Activated naive CD8-positive, alpha-beta T cell treated with anti-CD3 and anti-CD28 coated beads for 36 hours (primary cell): ENCODE measurements at regions not wholly inside any gene's neighbourhood (a gene's known extent, or its start where the extent isn't known, plus 50 kb on each side); places are given as distances from the start of the nearest gene placed in this dataset.

Source experiments
- DNase-seq: peaks from one replicate; pipeline ENCODE4 v3.0.0; 2021
- H3K27ac Mint-ChIP-seq: one replicate; pipeline ENCODE4 v1.8.0; 2022; ENCODE audit warnings: mild to moderate bottlenecking, moderate library complexity, mixed read lengths
- H3K27me3 Mint-ChIP-seq: one replicate; pipeline ENCODE4 v1.8.0; 2022; ENCODE audit warnings: mild to moderate bottlenecking, mixed read lengths
- H3K36me3 Mint-ChIP-seq: one replicate; pipeline ENCODE4 v1.8.0; 2021; ENCODE audit warnings: mild to moderate bottlenecking, mixed read lengths
- H3K4me1 Mint-ChIP-seq: one replicate; pipeline ENCODE4 v1.8.0; 2021; ENCODE audit warnings: mixed read lengths
- H3K4me3 Mint-ChIP-seq: one replicate; pipeline ENCODE4 v1.8.0; 2022; ENCODE audit warnings: mild to moderate bottlenecking, moderate library complexity, mixed read lengths
- H3K9me3 Mint-ChIP-seq: one replicate; pipeline ENCODE4 v1.8.0; 2022; ENCODE audit warnings: mixed read lengths

DNA sequence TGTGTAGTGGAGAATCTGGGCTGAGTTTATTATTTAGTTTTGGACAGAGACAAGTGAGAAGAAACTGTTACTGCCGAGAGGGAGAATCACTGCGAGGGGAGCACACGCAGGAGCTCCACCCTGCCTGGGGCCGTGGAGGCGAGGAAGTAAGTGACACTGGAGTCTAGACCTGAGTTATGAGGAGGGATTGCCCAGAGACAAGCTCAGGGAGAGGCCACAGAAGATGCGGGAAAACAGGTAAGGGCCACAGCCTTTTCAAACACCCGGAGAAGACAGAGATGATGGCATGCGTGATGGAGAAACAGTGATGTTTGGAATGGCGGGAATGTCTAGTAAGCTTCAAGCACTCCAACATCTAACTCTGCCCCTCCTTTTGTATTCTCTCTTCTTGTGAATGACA, 84.1 kb downstream of the TNFSF11 start:
- H3K9me3 Mint-ChIP-seq, result no peaks in the 10 kb centered on the region
- DNase-seq, result no peak
- H3K4me3 Mint-ChIP-seq, result no peak overlapping the region
- no peaks in the 10 kb centered on the region for H3K36me3 Mint-ChIP-seq
- no peaks in the 10 kb centered on the region for H3K4me1 Mint-ChIP-seq
- peaks cover 54% of the 10 kb centered on the region for H3K27me3 Mint-ChIP-seq
- no peak overlapping the region for H3K27ac Mint-ChIP-seq

DNA sequence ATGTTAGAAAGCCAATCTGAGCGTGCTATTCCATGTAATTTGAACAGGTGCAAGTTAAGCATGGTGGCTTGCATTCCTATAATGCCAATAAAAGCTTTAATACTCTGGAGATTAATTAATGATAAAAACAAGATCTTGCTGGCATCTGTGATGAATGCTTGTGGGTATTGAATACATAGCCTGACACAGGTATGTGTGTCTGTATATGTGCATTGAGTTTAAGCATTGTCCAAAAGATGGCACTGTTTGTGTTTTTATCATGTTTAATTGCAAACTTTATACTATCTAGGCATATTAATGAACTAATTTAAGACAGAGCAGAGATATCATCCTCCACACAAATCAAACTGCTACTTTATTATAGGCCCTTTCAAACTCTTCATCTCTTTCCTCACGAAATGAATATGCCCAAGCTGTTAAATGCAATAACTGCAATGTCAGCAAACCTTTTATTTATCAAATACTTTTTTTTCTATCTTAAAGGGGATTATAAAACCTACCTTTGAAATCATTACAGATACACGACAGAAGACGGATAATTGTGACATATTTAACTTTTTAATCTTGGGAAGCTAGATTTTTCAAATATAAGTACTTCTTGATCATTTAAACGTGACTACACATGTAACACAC, 86.5 kb downstream of the TNFSF11 start:
- no peak for DNase-seq
- H3K27me3 Mint-ChIP-seq, result peaks cover 56% of the 10 kb centered on the region

DNA sequence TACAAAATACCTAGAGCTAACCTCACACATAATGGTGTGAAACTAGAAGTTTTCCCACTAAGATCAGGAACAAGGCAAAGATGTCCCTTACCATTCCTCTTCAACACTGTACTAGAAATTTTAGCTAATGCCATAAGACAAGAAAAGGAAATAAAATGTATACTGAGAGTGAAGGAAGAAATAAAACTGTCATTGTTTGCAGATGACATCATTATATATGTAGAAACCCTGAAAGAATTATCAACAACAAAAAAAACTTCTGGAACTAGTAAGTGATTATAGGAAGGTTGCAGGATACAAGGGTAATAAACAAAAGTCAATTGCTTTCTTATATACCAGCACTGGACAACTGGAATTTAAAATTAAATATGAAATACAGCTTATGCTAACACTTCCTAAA, 93.7 kb downstream of the TNFSF11 start:
- Mint-ChIP-seq H3K4me1 (no peaks in the 10 kb centered on the region), H3K27ac (no peak overlapping the region), H3K36me3 (no peaks in the 10 kb centered on the region), H3K9me3 (peaks cover 9% of the 10 kb centered on the region), H3K4me3 (no peak overlapping the region), H3K27me3 (peaks cover 20% of the 10 kb centered on the region)
- DNase-seq, result no peak

More for the DNA sequence above, 86.5 kb downstream of the TNFSF11 start:
- Mint-ChIP-seq H3K4me1 (no peaks in the 10 kb centered on the region), H3K4me3 (no peak overlapping the region), H3K27ac (no peak overlapping the region), H3K36me3 (no peaks in the 10 kb centered on the region), H3K9me3 (no peaks in the 10 kb centered on the region)

DNA sequence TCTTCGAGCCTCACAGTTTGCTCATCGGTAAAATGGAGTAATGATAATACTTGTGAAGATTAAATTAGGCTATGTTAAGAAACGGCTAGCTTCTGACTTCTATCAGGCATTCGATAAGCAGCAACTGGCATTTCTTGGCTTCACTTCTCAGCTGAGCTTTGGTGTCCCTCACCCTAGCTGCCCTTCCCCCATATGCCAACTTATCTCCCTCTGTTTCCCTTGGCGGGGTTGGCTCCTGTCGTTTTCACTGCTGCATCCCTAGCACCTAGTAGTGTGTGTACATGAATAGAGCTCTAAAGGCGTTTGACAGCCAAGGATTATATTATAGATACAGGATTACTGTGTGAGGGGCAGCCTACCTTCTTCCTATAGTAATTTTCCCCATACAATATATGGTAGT, 97.5 kb downstream of the TNFSF11 start:
- no peak for DNase-seq
- no peaks in the 10 kb centered on the region for H3K36me3 Mint-ChIP-seq

DNA sequence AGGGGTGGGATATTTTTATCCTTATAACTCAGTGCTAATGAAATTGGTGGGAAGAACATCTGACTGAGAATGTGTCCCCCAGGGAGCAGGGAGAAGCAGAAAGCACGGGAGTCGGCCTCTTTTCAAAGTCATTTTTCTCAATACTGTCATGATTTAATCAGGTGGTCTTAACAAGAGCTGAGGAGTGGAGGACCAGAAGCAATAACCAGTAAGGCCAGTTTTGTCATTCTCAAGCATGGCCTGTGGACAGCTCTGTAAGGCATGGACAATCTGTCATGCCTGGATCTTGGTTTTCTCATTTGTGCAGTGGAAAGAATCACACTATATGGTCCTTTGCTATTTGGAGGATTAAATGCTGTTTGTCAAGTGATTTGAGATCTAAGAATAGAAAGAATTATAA, 99.7 kb downstream of the TNFSF11 start:
- no peak for DNase-seq
- H3K4me1 Mint-ChIP-seq, result no peaks in the 10 kb centered on the region
- H3K4me3 Mint-ChIP-seq, result no peak overlapping the region
- no peak overlapping the region for H3K27ac Mint-ChIP-seq
- no peaks in the 10 kb centered on the region for H3K9me3 Mint-ChIP-seq
- no peaks in the 10 kb centered on the region for H3K36me3 Mint-ChIP-seq
- H3K27me3 Mint-ChIP-seq, result no peaks in the 10 kb centered on the region

More for the DNA sequence above, 97.5 kb downstream of the TNFSF11 start:
- no peak overlapping the region for H3K27ac Mint-ChIP-seq
- H3K4me3 Mint-ChIP-seq, result no peak overlapping the region
- no peaks in the 10 kb centered on the region for H3K4me1 Mint-ChIP-seq
- H3K27me3 Mint-ChIP-seq, result no peaks in the 10 kb centered on the region
- peaks cover 8% of the 10 kb centered on the region for H3K9me3 Mint-ChIP-seq

DNA sequence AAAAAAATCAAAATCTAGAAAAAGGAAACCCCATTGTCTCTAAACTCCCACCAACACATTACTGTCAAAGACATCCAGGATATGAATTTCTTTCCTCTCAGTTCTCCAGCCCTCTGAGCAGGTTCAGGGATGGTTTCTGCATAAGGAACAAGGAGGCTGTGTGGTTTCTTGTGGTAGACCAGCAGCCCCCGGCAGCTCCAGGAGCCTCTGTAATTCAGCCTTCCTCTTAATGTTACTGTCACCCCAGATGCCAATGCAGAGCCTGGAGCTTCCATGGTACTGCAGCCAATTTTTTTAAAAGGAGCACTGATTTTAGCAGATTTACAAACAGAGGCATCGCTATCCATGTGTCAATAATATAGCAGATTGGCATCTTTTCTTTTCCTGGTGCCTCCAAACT, 100.6 kb upstream of the FAM216B start:
- Mint-ChIP-seq H3K4me3 (no peak overlapping the region), H3K4me1 (no peaks in the 10 kb centered on the region), H3K9me3 (no peaks in the 10 kb centered on the region), H3K36me3 (no peaks in the 10 kb centered on the region), H3K27ac (no peak overlapping the region), H3K27me3 (peaks cover 28% of the 10 kb centered on the region)
- DNase-seq, result no peak

DNA sequence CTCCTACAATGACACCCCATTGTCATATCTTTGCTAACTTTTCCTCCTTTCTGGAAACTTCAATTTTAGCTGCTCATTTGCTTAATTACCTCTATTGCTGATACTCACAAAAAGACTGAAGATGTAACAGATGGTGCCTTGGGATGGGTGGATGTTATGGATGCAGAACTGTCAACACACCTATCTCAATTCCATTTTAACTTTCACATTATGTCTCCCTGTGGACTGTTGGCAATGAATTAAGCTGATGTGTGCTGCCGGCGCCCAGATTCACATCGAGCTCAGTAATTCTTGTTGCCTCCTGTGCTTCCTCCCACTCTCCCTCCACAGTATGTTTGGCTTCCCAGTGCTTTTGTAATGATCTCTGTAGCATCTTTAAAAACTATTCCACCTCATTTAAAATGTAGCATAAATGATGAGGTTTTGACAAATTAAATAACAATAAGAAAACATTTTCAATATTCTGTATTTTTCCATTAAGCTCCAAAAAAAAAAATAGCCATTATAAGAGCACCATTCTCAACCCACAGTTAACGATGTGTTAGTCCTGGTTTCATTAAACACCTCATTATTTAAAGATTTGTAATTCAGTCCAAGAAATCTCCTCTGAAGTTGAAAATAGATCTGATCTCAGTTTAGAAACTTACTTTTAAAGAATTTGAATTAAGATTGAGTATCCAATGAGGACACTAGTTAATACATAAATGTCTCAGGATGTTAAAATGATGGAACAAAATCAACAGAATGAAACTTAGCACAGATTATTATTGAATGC, 99.9 kb upstream of the FAM216B start:
- DNase-seq, result no peak
- no peaks in the 10 kb centered on the region for H3K9me3 Mint-ChIP-seq
- no peaks in the 10 kb centered on the region for H3K36me3 Mint-ChIP-seq
- H3K27me3 Mint-ChIP-seq, result peaks cover 28% of the 10 kb centered on the region
- H3K27ac Mint-ChIP-seq, result no peak overlapping the region
- H3K4me1 Mint-ChIP-seq, result no peaks in the 10 kb centered on the region
- no peak overlapping the region for H3K4me3 Mint-ChIP-seq

DNA sequence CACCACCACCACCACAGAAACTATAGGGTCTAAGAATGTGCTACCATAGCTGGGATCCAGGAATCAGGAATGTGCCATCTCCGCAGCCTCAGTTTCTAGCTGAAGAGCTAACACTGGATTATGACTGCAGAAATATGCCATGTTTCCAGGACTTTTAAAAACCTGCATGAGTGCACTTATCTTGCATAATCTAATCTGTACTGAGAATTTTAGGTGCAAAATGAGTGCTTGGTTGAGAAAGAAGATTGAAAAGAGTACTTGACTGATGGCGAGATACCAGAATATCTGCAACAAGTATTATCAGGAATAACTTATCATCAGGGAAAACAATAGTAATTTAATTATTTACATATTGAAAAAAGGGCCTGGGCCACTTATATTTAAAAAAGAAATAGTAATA, 97.2 kb upstream of the FAM216B start:
- DNase-seq, result no peak
- H3K36me3 Mint-ChIP-seq, result no peaks in the 10 kb centered on the region
- no peaks in the 10 kb centered on the region for H3K4me1 Mint-ChIP-seq
- H3K4me3 Mint-ChIP-seq, result no peak overlapping the region
- H3K27me3 Mint-ChIP-seq, result peaks cover 33% of the 10 kb centered on the region
- H3K27ac Mint-ChIP-seq, result no peak overlapping the region
- H3K9me3 Mint-ChIP-seq, result peaks cover 4% of the 10 kb centered on the region

DNA sequence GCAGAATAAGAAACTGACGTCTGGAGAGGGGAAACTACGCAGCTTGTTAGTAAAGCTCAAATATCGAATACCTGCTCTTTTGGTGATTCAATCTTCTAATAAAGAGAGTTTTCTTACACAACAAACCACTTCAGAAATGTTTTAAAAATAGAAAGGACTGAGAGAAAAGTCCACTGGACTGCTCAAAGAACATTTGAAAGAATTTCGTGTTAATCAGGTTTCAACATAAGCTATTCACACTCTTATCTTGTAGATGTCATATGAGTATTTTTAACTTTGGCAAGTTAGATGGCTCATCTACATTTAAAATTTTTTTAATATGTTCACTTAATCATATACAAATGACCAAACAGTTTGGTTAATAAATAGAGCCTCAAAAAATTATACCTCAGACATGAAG, 95.6 kb upstream of the FAM216B start:
- H3K27me3 Mint-ChIP-seq, result peaks cover 31% of the 10 kb centered on the region
- no peaks in the 10 kb centered on the region for H3K4me1 Mint-ChIP-seq
- DNase-seq, result no peak
- H3K9me3 Mint-ChIP-seq, result peaks cover 4% of the 10 kb centered on the region
- no peak overlapping the region for H3K4me3 Mint-ChIP-seq
- H3K36me3 Mint-ChIP-seq, result no peaks in the 10 kb centered on the region
- H3K27ac Mint-ChIP-seq, result no peak overlapping the region

DNA sequence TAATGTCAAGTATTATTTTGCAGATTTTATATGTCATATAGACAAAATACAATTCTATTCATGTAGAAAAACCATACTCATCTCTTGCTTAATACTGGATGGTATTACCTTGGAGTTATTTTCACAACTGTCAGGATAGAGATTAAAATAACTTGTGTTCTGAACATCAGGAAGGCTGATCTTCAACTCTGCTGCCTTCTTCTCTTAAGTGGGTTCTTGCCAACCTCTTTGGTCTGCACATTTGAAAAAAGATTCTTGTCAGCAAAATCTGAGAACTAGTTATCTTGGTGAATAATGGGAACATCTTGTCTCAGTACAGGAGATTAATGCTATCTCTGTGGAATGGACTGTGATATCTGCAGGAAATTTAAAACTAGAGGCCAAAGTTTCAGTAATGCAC, 95.2 kb upstream of the FAM216B start:
- no peaks in the 10 kb centered on the region for H3K4me1 Mint-ChIP-seq
- no peak for DNase-seq
- no peak overlapping the region for H3K4me3 Mint-ChIP-seq
- peaks cover 6% of the 10 kb centered on the region for H3K9me3 Mint-ChIP-seq
- peaks cover 29% of the 10 kb centered on the region for H3K27me3 Mint-ChIP-seq
- no peaks in the 10 kb centered on the region for H3K36me3 Mint-ChIP-seq
- H3K27ac Mint-ChIP-seq, result no peak overlapping the region

DNA sequence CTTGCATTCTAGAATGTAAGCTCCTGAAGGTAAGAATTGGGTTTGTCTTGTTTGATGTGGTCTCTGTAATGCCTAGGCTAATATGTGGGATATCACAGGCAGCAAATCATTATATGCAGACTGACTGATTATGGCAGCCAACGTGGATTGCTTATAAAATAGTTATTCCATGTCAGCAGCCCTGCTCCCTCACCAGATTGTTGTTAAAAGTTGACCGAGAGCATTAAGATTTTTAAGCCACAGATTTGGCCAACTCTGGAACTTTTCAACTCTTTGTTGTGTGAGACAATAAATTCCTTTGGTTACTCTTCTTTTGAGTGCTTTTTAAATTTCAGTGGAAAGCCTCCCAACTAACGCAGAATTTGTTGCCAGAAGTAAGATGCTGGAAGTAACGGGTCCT, 92.6 kb upstream of the FAM216B start:
- H3K9me3 Mint-ChIP-seq, result peaks cover 10% of the 10 kb centered on the region
- no peak overlapping the region for H3K4me3 Mint-ChIP-seq
- H3K4me1 Mint-ChIP-seq, result no peaks in the 10 kb centered on the region
- no peak overlapping the region for H3K27ac Mint-ChIP-seq
- DNase-seq, result no peak
- peaks cover 29% of the 10 kb centered on the region for H3K27me3 Mint-ChIP-seq
- H3K36me3 Mint-ChIP-seq, result no peaks in the 10 kb centered on the region

DNA sequence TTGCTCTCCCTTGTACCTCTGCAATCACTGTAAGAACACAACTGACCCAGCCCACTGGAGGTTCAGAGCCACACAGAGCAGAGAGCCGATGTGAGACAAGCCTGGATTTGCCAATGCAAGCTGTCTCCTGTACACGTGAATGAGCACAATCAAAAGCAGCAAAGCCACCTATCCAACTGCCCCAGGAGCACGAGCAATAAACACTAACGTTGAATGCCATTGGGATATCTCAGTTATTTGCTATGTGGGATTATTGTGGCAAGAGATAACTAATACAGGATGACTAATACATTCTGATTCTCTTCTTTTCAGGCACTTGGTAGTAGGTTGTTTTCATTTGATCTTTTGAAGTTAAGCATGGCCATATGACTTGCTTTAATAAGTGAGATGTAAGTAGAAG, 85.2 kb upstream of the FAM216B start:
- Mint-ChIP-seq H3K36me3 (no peaks in the 10 kb centered on the region), H3K4me1 (no peaks in the 10 kb centered on the region), H3K27me3 (peaks cover 24% of the 10 kb centered on the region), H3K27ac (no peak overlapping the region), H3K9me3 (peaks cover 4% of the 10 kb centered on the region), H3K4me3 (no peak overlapping the region)
- no peak for DNase-seq

DNA sequence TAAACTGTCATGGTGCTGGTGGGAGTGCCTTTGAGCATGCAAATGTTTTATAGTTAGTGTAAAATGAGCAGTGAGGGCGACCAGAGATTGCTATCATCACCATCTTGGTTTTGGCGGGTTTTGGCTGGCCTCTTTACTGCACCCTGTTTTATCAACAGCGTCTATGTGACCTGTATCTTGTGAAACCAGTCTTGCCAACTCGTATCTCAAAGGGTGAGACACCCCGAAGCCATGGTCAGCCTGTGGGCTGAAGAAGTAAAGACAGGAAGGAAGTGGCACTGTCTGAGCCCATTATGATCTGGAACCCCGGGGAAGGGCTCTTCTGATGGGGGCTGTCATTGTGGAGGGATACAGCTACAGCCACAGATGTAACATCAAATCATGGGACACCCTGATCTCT, 81.5 kb upstream of the FAM216B start:
- Mint-ChIP-seq H3K27me3 (peaks cover 22% of the 10 kb centered on the region), H3K4me1 (no peaks in the 10 kb centered on the region), H3K9me3 (no peaks in the 10 kb centered on the region), H3K36me3 (no peaks in the 10 kb centered on the region), H3K4me3 (no peak overlapping the region), H3K27ac (no peak overlapping the region)
- DNase-seq, result no peak

DNA sequence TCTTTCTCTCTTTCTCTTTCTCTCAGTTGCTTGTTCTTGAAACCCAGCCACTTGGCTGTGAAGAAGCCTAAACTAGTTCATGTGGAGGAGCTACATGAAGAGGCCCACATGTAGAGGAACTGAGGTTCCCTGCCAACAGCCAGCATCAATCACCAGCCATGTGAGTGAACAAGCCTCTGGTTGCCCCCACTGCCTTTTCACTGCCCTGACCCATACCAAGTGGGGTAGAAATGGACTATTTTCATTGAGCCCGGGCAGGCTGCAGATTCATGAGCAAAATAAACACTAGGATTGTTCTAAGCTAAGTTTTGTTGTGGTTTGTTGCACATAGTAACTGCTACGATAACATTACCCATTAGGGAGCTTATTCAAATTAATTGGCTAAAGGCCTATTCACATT, 78.7 kb upstream of the FAM216B start:
- H3K27ac Mint-ChIP-seq, result no peak overlapping the region

DNA sequence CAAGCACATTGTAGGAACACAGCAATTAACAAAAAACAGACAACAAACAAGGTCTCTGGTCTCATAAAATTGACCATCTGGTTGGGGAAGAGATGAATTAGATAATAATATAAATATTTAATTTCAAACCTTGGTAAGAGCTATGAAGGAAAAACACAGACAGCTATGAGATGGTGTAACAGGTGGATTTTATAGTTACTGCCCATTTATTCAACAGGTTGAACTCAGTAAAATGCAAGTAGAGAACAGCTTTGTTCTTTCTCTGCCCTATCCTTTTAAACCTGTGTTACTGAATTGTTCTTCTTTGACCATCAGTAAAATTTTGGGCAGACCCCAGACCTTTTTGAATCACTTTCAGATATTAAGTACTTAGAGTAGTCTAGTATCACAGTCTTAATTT, 77.6 kb upstream of the FAM216B start:
- H3K4me1 Mint-ChIP-seq, result no peaks in the 10 kb centered on the region
- H3K36me3 Mint-ChIP-seq, result no peaks in the 10 kb centered on the region
- no peak for DNase-seq
- H3K27ac Mint-ChIP-seq, result no peak overlapping the region
- H3K9me3 Mint-ChIP-seq, result no peaks in the 10 kb centered on the region
- H3K27me3 Mint-ChIP-seq, result peaks cover 16% of the 10 kb centered on the region
- no peak overlapping the region for H3K4me3 Mint-ChIP-seq

More for the DNA sequence above, 78.7 kb upstream of the FAM216B start:
- Mint-ChIP-seq H3K36me3 (no peaks in the 10 kb centered on the region), H3K4me1 (no peaks in the 10 kb centered on the region), H3K27me3 (peaks cover 19% of the 10 kb centered on the region), H3K4me3 (no peak overlapping the region), H3K9me3 (no peaks in the 10 kb centered on the region)
- DNase-seq, result no peak

DNA sequence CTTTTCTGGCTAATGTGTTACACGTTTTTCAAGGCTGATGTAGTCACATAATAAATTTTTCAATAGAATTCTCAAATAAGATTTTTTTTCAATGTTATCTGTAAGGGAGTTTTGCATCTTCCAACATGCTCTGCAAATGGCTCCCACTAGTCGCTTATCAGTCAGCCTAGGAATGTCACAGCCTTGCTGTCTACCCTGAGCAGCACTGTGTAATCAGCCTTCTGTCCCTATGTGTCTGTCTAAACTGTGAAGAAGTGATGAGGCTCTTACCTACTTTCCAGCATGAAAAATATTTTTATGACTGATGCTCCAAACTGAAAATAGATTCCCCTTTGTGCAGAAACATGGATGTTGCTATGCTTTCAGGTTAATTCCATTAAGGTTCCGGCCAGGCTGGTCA, 75.1 kb upstream of the FAM216B start:
- Mint-ChIP-seq H3K27me3 (peaks cover 16% of the 10 kb centered on the region), H3K4me3 (no peak overlapping the region), H3K9me3 (no peaks in the 10 kb centered on the region), H3K36me3 (no peaks in the 10 kb centered on the region), H3K27ac (no peak overlapping the region), H3K4me1 (no peaks in the 10 kb centered on the region)
- no peak for DNase-seq
